ENCODE measurements at regions not wholly inside any gene's neighbourhood (a gene's known extent, or its start where the extent isn't known, plus 50 kb on each side); places are given as distances from the start of the nearest gene placed in this dataset.

GRCh38 chr16:63302811-63303210 lies 1266.6 kb upstream of the CDH8 start:
- DNase-seq, result peak; percentile 14

GRCh38 chr16:63301349-63301748 lies 1265.1 kb upstream of the CDH8 start:
- no peak for DNase-seq

- DNase-seq, result no peak
These were observed 1262.8 kb upstream of the CDH8 start for GRCh38 chr16:63298993-63299392.

GRCh38 chr16:63292036-63292435 lies 1255.8 kb upstream of the CDH8 start:
- no peak for DNase-seq

GRCh38 chr16:63289834-63290460 lies 1253.7 kb upstream of the CDH8 start:
- peak; percentile 67 for DNase-seq

GRCh38 chr16:63287401-63287800 lies 1251.2 kb upstream of the CDH8 start:
- no peak for DNase-seq

GRCh38 chr16:63283721-63284120 lies 1247.5 kb upstream of the CDH8 start:
- DNase-seq, result no peak

GRCh38 chr16:63244631-63245030 lies 1208.4 kb upstream of the CDH8 start:
- no peak for DNase-seq

GRCh38 chr16:63241497-63242028 lies 1205.3 kb upstream of the CDH8 start:
- DNase-seq, result no peak

- DNase-seq, result no peak
These were observed 1202.9 kb upstream of the CDH8 start for GRCh38 chr16:63239065-63239570.

- no peak for DNase-seq
These were observed 1194.3 kb upstream of the CDH8 start for GRCh38 chr16:63230421-63231040.

GRCh38 chr16:63228259-63228658 lies 1192.0 kb upstream of the CDH8 start:
- DNase-seq, result no peak

- no peak for DNase-seq
These were observed 1187.6 kb upstream of the CDH8 start for GRCh38 chr16:63223851-63224250.

GRCh38 chr16:63216696-63217423 lies 1180.6 kb upstream of the CDH8 start:
- DNase-seq, result no peak

- DNase-seq, result no peak
These were observed 1165.6 kb upstream of the CDH8 start for GRCh38 chr16:63201851-63202250.

GRCh38 chr16:63200940-63201339 lies 1164.7 kb upstream of the CDH8 start:
- DNase-seq, result no peak

GRCh38 chr16:63195336-63195735 lies 1159.1 kb upstream of the CDH8 start:
- DNase-seq, result peak; percentile 1

GRCh38 chr16:63192980-63193379 lies 1156.7 kb upstream of the CDH8 start:
- DNase-seq, result no peak

GRCh38 chr16:63188086-63188771 lies 1152.0 kb upstream of the CDH8 start:
- DNase-seq, result no peak

- no peak for DNase-seq
These were observed 1151.4 kb upstream of the CDH8 start for GRCh38 chr16:63187638-63188037.

GRCh38 chr16:63185235-63185780 lies 1149.1 kb upstream of the CDH8 start:
- no peak for DNase-seq

- DNase-seq, result no peak
These were observed 1147.5 kb upstream of the CDH8 start for GRCh38 chr16:63183743-63184142.

GRCh38 chr16:63175313-63175712 lies 1139.1 kb upstream of the CDH8 start:
- DNase-seq, result no peak
